22Rv1 (cell line): ENCODE measurements at regions not wholly inside any gene's neighbourhood (a gene's known extent, or its start where the extent isn't known, plus 50 kb on each side); places are given as distances from the start of the nearest gene placed in this dataset.
"Not testable (repeated sequence)": the region's sequence is repeated elsewhere in the genome, so short reads cannot be mapped to it uniquely, and the experiment has no call there.

Experiments
- ZFX ChIP-seq: fragments of 450-650 bp; IDR thresholded peaks from 2 replicates; pipeline ENCODE4 v1.6.1; 2017; ENCODE audit warnings: antibody characterized with exemption, borderline replicate concordance
- TF ChIP-seq, protein P1 (sequence below): fragments of 450-650 bp; IDR thresholded peaks from 2 replicates; pipeline ENCODE4 v1.5.1; 2017; ENCODE audit warnings: mild to moderate bottlenecking

DNA sequence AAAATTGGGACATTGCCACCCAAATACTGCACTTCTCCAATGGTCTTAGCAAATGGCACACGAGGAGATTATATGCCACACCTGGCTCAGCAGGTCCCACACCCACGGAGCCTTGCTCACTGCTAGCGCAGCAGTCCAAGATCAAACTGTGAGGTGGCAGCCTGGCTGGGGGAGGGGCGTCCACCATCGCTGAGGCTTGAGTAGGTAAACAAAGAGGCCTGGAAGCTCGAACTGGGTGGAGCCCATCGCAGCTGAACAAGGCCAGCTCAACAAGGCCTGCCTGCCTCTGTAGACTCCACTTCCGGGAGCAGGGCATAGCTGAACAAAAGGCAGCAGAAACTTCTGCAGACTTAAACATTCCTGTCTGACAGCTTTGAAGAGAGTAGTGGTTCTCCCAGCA is 222.4 kb upstream of the PCDH9 start:
- TF ChIP-seq, protein P1, sequence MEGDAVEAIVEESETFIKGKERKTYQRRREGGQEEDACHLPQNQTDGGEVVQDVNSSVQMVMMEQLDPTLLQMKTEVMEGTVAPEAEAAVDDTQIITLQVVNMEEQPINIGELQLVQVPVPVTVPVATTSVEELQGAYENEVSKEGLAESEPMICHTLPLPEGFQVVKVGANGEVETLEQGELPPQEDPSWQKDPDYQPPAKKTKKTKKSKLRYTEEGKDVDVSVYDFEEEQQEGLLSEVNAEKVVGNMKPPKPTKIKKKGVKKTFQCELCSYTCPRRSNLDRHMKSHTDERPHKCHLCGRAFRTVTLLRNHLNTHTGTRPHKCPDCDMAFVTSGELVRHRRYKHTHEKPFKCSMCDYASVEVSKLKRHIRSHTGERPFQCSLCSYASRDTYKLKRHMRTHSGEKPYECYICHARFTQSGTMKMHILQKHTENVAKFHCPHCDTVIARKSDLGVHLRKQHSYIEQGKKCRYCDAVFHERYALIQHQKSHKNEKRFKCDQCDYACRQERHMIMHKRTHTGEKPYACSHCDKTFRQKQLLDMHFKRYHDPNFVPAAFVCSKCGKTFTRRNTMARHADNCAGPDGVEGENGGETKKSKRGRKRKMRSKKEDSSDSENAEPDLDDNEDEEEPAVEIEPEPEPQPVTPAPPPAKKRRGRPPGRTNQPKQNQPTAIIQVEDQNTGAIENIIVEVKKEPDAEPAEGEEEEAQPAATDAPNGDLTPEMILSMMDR, result not testable (repeated sequence)
- not testable (repeated sequence) for TF ChIP-seq ZFX
